GM12878 (cell line): ENCODE measurements at regions not wholly inside any gene's neighbourhood (a gene's known extent, or its start where the extent isn't known, plus 50 kb on each side); places are given as distances from the start of the nearest gene placed in this dataset.
"Not testable (repeated sequence)": the region's sequence is repeated elsewhere in the genome, so short reads cannot be mapped to it uniquely, and the experiment has no call there.

Source experiments
- ATAC-seq: fragments of 200-7000 bp; cut with Tn5 transposase; 3 replicates; pipeline ENCODE4 v1.9.1; 2020; ENCODE audit warnings: mild to moderate bottlenecking, moderate library complexity
- BruUV-seq: library from RNA; stranded (reverse); fragments of 400-500 nt; replicated peaks from 2 replicates; lab custom pipeline; 2021; lab: Mats Ljungman, UMichigan
- CTCF ChIA-PET: fragments of 300-600 bp; sonication (Branson Sonifier 250); formaldehyde crosslinking; extraction: SDS; loops from one replicate; lab custom pipeline; 2021; ENCODE audit warnings: inconsistent platforms; lab: Yijun Ruan, JAX
- POLR2A ChIA-PET: fragments of 350-600 bp; formaldehyde crosslinking; extraction: SDS; loops from one replicate; lab custom pipeline; 2021; ENCODE audit warnings: inconsistent platforms; lab: Charles Lee
- RAD21 ChIA-PET: fragments of 300-600 bp; sonication (Branson Sonifier 250); formaldehyde crosslinking; loops from one replicate; lab custom pipeline; 2023; ENCODE audit warnings: antibody characterized with exemption; ENCODE audit not compliant: unreplicated experiment; lab: Charles Lee
- SMC1A ChIA-PET: fragments of 300-600 bp; sonication (Branson Sonifier 250); formaldehyde crosslinking; loops from one replicate; lab custom pipeline; 2023; ENCODE audit not compliant: unreplicated experiment, uncharacterized antibody; lab: Charles Lee
- DNase-seq: peaks from one replicate; pipeline ENCODE4 v3.0.0-alpha.2; 2011; ENCODE audit warnings: low read depth, low spot score
- FAIRE-seq: peaks from 3 replicates; lab custom pipeline; 2011; peaks lifted over from hg19 to GRCh38; lab: Jason Lieb, UNC
- H2AFZ ChIP-seq: 2 replicates; pipeline ENCODE4 v1.6.0; 2011; ENCODE audit warnings: low read depth, low read length, control low read depth; ENCODE audit not compliant: control insufficient read depth
- H3K27ac ChIP-seq: 2 replicates; pipeline ENCODE4 v1.5.1; 2011; ENCODE audit warnings: control low read depth; ENCODE audit not compliant: control insufficient read depth, insufficient read depth
- H3K27me3 ChIP-seq, 2 experiments: replicated peaks in 1 of 2; 2 replicates each; pipeline versions ENCODE4 v1.6.0 to v1.6.1; 2011; ENCODE audit warnings: low read length in 1 of 2; ENCODE audit not compliant: control insufficient read depth in 2 of 2, insufficient read depth in 2 of 2
- H3K36me3 ChIP-seq, 2 experiments: 2 replicates each; pipeline ENCODE4 v1.5.1; 2011; ENCODE audit warnings: low read length in 1 of 2; ENCODE audit not compliant: control insufficient read depth in 2 of 2, insufficient read depth in 2 of 2
- H3K4me1 ChIP-seq: 2 replicates; pipeline ENCODE4 v1.6.1; 2011; ENCODE audit warnings: mild to moderate bottlenecking, low read length, moderate library complexity, mixed read lengths; ENCODE audit not compliant: control insufficient read depth, insufficient read depth
- H3K4me2 ChIP-seq: 2 replicates; pipeline ENCODE4 v1.6.0; 2011; ENCODE audit warnings: control low read depth; ENCODE audit not compliant: control insufficient read depth, insufficient read depth
- H3K4me3 ChIP-seq: fragments of 200-600 bp; sonication (generic); 2 replicates; pipeline ENCODE4 v1.5.1; 2016
- H3K79me2 ChIP-seq: 2 replicates; pipeline ENCODE4 v1.6.0; 2011; ENCODE audit warnings: low read length; ENCODE audit not compliant: control insufficient read depth, insufficient read depth
- H3K9ac ChIP-seq: 2 replicates; pipeline ENCODE4 v1.8.0; 2011; ENCODE audit warnings: low read length, control low read depth, mixed read lengths; ENCODE audit not compliant: control insufficient read depth, insufficient read depth
- H3K9me3 ChIP-seq: replicated peaks from 3 replicates; pipeline ENCODE4 v1.5.1; 2011; ENCODE audit warnings: mild to moderate bottlenecking, low read length; ENCODE audit not compliant: control insufficient read depth, insufficient read depth
- H4K20me1 ChIP-seq: 2 replicates; pipeline ENCODE4 v1.6.0; 2011; ENCODE audit not compliant: control insufficient read depth, insufficient read depth
- ATF7 ChIP-seq: fragments of 450-650 bp; IDR thresholded peaks from 2 replicates; pipeline ENCODE4 v1.6.1; 2016; ENCODE audit warnings: low read depth, mild to moderate bottlenecking
- FOS ChIP-seq: IDR thresholded peaks from 3 replicates; pipeline ENCODE4 v1.6.1; 2011; ENCODE audit warnings: borderline replicate concordance; ENCODE audit not compliant: insufficient read length; ENCODE audit errors: extremely low read depth
- IKZF2 ChIP-seq, 2 experiments: fragments of 450-650 bp; IDR thresholded peaks; 2 replicates each; pipeline ENCODE4 v1.6.1; 2017; ENCODE audit warnings: mild to moderate bottlenecking in 2 of 2, moderate library complexity in 2 of 2
- KAT2A ChIP-seq: conservative IDR thresholded peaks from 2 replicates; pipeline ENCODE4 v1.6.1; 2011; ENCODE audit warnings: low read depth, low read length; ENCODE audit not compliant: control insufficient read depth
- KLF5 ChIP-seq: fragments of 450-650 bp; IDR thresholded peaks from 2 replicates; pipeline ENCODE4 v1.6.1; 2014; ENCODE audit warnings: mild to moderate bottlenecking; ENCODE audit not compliant: partially characterized antibody
- MTA2 ChIP-seq: fragments of 450-650 bp; IDR thresholded peaks from 2 replicates; pipeline ENCODE4 v1.6.1; 2016; ENCODE audit warnings: low read depth, mild to moderate bottlenecking, moderate library complexity
- MYB ChIP-seq: fragments of 150-350 bp; IDR thresholded peaks from 2 replicates; pipeline ENCODE4 v1.6.1; 2014; ENCODE audit warnings: mild to moderate bottlenecking, low read depth, low read length, borderline replicate concordance
- NFYA ChIP-seq: IDR thresholded peaks from 2 replicates; pipeline ENCODE4 v1.6.1; 2011; ENCODE audit warnings: low read depth, mild to moderate bottlenecking, low read length, improper control_type of control experiment, borderline replicate concordance
- NR2F1 ChIP-seq: fragments of 450-650 bp; conservative IDR thresholded peaks from 2 replicates; pipeline ENCODE4 v1.6.1; 2017; ENCODE audit warnings: mild to moderate bottlenecking
- PAX8 ChIP-seq: fragments of 450-650 bp; IDR thresholded peaks from 2 replicates; pipeline ENCODE4 v1.6.1; 2017; ENCODE audit warnings: mild to moderate bottlenecking, moderate library complexity
- RBBP5 ChIP-seq: fragments of 200-600 bp; sonication (generic); conservative IDR thresholded peaks from 2 replicates; pipeline ENCODE4 v1.6.1; 2016
- TCF7 ChIP-seq: IDR thresholded peaks from 2 replicates; pipeline ENCODE4 v1.6.1; 2014; ENCODE audit warnings: antibody characterized with exemption, borderline replicate concordance
- whole genome bisulfite sequencing: methylation state at CpG from one replicate; pipeline ENCODE4 v1.1.6; 2016; ENCODE audit warnings: low lambda C conversion rate; ENCODE audit not compliant: insufficient replicate concordance, insufficient coverage; ENCODE audit errors: missing lambda C conversion rate; 5-methylcytosine and 5-hydroxymethylcytosine counted together
- in situ Hi-C: fragments of 300-500 bp; cut with MboI; formaldehyde crosslinking; loops from 9 replicates; pipeline ENCODE4 v1.14.3; 2018; ENCODE audit warnings: mixed read lengths
- intact Hi-C: fragments of 100-400 bp; cut with micrococcal nuclease; formaldehyde crosslinking; loops from one replicate; pipeline ENCODE4 v1.14.2; 2022; ENCODE audit not compliant: unreplicated experiment
- TF ChIP-seq, protein P1 (sequence below): IDR thresholded peaks from 2 replicates; pipeline ENCODE4 v1.6.1; 2012; ENCODE audit warnings: low read depth, low read length, improper control_type of control experiment
- TF ChIP-seq, protein P2 (sequence below): fragments of 450-650 bp; IDR thresholded peaks from 2 replicates; pipeline ENCODE4 v1.6.1; 2017; ENCODE audit warnings: mild to moderate bottlenecking, moderate library complexity
- TF ChIP-seq, protein P3 (sequence below): fragments of 450-650 bp; IDR thresholded peaks from 2 replicates; pipeline ENCODE4 v1.6.1; 2016; ENCODE audit warnings: mild to moderate bottlenecking

DNA sequence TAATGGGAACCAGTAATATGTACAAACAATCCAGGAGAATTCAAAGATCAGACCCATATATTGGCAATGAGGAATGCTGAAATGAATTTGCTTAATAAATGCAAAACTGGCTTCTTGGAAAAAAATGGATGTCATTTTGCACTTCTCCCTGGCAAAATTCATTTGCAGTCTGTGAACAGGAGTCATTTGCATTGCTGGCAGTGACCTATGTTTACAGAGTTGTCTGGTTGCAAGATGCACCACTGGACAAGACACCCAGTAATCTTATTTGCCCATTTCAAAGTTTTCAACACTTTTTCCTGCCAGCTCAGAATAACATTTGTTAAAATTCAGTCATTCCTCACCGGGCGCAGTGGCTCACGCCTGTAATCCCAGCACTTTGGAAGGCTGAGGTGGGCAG lies 123.5 kb upstream of the KCNAB1 start:
- POLR2A ChIA-PET, result no interaction called here
- Histone ChIP-seq H3K9me3 (no peaks in the 10 kb centered on the region), H4K20me1 (no peaks in the 10 kb centered on the region), H3K27ac (no peak overlapping the region), H3K4me2 (no peak overlapping the region), H3K27me3 (no peaks in the 10 kb centered on the region), H3K4me1 (no peaks in the 10 kb centered on the region), H3K4me3 (no peak overlapping the region), H2AFZ (no peak overlapping the region), H3K9ac (no peak overlapping the region), H3K79me2 (no peaks in the 10 kb centered on the region), H3K36me3 (no peaks in the 10 kb centered on the region)
- no peak for ATAC-seq
- no TSS peak for BruUV-seq
- TF ChIP-seq PAX8 (no peak), NR2F1 (no peak), MTA2 (no peak), KLF5 (no peak), RBBP5 (no peak), IKZF2 (IDR thresholded peaks at IDR 0.05) (no peak), NFYA (no peak), ATF7 (no peak), KAT2A (no peak), TCF7 (no peak), MYB (no peak), FOS (no peak)
- TF ChIP-seq, protein P1, sequence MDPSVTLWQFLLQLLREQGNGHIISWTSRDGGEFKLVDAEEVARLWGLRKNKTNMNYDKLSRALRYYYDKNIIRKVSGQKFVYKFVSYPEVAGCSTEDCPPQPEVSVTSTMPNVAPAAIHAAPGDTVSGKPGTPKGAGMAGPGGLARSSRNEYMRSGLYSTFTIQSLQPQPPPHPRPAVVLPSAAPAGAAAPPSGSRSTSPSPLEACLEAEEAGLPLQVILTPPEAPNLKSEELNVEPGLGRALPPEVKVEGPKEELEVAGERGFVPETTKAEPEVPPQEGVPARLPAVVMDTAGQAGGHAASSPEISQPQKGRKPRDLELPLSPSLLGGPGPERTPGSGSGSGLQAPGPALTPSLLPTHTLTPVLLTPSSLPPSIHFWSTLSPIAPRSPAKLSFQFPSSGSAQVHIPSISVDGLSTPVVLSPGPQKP, result no peak
- TF ChIP-seq, protein P2, sequence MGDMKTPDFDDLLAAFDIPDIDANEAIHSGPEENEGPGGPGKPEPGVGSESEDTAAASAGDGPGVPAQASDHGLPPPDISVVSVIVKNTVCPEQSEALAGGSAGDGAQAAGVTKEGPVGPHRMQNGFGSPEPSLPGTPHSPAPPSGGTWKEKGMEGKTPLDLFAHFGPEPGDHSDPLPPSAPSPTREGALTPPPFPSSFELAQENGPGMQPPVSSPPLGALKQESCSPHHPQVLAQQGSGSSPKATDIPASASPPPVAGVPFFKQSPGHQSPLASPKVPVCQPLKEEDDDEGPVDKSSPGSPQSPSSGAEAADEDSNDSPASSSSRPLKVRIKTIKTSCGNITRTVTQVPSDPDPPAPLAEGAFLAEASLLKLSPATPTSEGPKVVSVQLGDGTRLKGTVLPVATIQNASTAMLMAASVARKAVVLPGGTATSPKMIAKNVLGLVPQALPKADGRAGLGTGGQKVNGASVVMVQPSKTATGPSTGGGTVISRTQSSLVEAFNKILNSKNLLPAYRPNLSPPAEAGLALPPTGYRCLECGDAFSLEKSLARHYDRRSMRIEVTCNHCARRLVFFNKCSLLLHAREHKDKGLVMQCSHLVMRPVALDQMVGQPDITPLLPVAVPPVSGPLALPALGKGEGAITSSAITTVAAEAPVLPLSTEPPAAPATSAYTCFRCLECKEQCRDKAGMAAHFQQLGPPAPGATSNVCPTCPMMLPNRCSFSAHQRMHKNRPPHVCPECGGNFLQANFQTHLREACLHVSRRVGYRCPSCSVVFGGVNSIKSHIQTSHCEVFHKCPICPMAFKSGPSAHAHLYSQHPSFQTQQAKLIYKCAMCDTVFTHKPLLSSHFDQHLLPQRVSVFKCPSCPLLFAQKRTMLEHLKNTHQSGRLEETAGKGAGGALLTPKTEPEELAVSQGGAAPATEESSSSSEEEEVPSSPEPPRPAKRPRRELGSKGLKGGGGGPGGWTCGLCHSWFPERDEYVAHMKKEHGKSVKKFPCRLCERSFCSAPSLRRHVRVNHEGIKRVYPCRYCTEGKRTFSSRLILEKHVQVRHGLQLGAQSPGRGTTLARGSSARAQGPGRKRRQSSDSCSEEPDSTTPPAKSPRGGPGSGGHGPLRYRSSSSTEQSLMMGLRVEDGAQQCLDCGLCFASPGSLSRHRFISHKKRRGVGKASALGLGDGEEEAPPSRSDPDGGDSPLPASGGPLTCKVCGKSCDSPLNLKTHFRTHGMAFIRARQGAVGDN, result no peak
- TF ChIP-seq, protein P3, sequence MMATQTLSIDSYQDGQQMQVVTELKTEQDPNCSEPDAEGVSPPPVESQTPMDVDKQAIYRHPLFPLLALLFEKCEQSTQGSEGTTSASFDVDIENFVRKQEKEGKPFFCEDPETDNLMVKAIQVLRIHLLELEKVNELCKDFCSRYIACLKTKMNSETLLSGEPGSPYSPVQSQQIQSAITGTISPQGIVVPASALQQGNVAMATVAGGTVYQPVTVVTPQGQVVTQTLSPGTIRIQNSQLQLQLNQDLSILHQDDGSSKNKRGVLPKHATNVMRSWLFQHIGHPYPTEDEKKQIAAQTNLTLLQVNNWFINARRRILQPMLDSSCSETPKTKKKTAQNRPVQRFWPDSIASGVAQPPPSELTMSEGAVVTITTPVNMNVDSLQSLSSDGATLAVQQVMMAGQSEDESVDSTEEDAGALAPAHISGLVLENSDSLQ, result no peak
- FAIRE-seq, result no peak
- in situ Hi-C loops (no loop called here), intact Hi-C loops (no loop called here)
- CTCF ChIA-PET, result no interaction called here
- SMC1A ChIA-PET, result no interaction called here
- WGBS, result 47% methylated on average over 3 of the region's 3 CpGs
- RAD21 ChIA-PET, result no interaction called here
- no peak for DNase-seq

GRCh38 chr3:155998173-155998572 lies 122.2 kb upstream of the KCNAB1 start:
- BruUV-seq, POLR2A ChIA-PET, RAD21 ChIA-PET: not testable (repeated sequence)

More at GRCh38 chr3:155998173-155998572, 122.2 kb upstream of the KCNAB1 start:
- H3K27me3 ChIP-seq, intact Hi-C loops, DNase-seq, H3K4me1 ChIP-seq, H3K4me3 ChIP-seq, H3K9ac ChIP-seq, H3K4me2 ChIP-seq, FAIRE-seq, CTCF ChIA-PET, in situ Hi-C loops, H2AFZ ChIP-seq, H3K9me3 ChIP-seq, ATAC-seq, H3K27ac ChIP-seq, H4K20me1 ChIP-seq, H3K79me2 ChIP-seq, SMC1A ChIA-PET, H3K36me3 ChIP-seq: not testable (repeated sequence)
- WGBS, result 69% methylated on average over 3 of the region's 3 CpGs
